RWPE1 (cell line): ENCODE measurements at regions not wholly inside any gene's neighbourhood (a gene's known extent, or its start where the extent isn't known, plus 50 kb on each side); places are given as distances from the start of the nearest gene placed in this dataset.
"Not testable (repeated sequence)": the region's sequence is repeated elsewhere in the genome, so short reads cannot be mapped to it uniquely, and the experiment has no call there.

Experiments used
- CTCF ChIA-PET: fragments of 350-600 bp; sonication (Branson Sonifier 250); formaldehyde crosslinking; extraction: SDS; loops from one replicate; lab custom pipeline; 2021; lab: Yijun Ruan, JAX
- POLR2A ChIA-PET: fragments of 400-600 bp; formaldehyde crosslinking; extraction: SDS; loops from one replicate; lab custom pipeline; 2020; ENCODE audit warnings: antibody characterized with exemption; ENCODE audit not compliant: low non-redundant PET; lab: Yijun Ruan, JAX
- DNase-seq: peaks from one replicate; pipeline ENCODE4 v3.0.0; 2012; ENCODE audit warnings: low spot score
- H3K27ac ChIP-seq: fragments of 450-650 bp; 2 replicates; pipeline ENCODE4 v1.5.1; 2017
- CTCF ChIP-seq: fragments of 450-650 bp; conservative IDR thresholded peaks from 2 replicates; pipeline ENCODE4 v1.5.1; 2017; ENCODE audit warnings: low read depth, mild to moderate bottlenecking

- H3K27ac ChIP-seq, result no peak overlapping the region
- DNase-seq, result no peak
- ChIA-PET POLR2A (no interaction called here), CTCF (no interaction called here)
- no peak for TF ChIP-seq CTCF
Measured at GRCh38 chr16:77112746-77113145, 78.2 kb upstream of the MON1B start.

DNA sequence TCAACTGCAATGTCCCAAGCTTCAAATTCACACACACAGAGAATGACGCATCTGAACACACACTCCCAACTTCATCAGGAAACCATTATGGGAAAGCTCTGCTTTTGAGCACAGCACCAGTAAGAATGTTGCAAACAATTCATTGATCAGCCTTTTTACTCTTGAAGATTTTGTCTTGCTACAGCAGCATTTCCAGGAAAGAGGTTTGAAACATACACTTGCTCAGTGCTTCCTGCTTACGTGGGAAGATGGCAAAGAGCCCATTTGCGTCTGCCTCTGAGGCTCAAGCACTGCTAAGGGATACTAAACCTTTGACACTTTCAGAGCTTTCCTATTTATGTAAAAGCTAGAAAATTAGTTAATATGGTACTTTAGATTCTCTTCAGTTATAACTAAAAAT lies 77.2 kb upstream of the MON1B start:
- DNase-seq, result no peak
- H3K27ac ChIP-seq, result no peak overlapping the region
- no peak for TF ChIP-seq CTCF
- ChIA-PET POLR2A (no interaction called here), CTCF (no interaction called here)

DNA sequence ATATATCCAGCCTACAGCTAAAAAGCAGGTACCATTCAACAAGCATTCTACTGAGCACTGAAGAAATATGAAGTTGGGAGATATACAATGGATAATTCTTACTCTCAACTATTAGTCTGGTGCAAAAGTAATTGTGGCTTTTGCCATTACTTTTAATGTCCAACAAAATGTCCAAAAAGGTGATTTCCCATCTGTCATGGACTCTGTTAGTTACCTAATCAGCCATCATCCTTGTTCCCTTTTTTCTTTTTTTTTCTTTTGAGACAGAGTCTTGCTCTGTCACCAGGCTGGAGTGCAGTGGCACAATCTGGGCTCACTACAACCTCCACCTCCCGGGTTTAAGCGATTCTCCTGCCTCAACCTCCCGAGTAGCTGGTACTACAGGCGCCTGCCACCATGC lies 76.6 kb upstream of the MON1B start:
- DNase-seq, CTCF ChIA-PET, H3K27ac ChIP-seq, POLR2A ChIA-PET: not testable (repeated sequence)

- POLR2A ChIA-PET, result no interaction called here
Measured at GRCh38 chr16:77116856-77117255, 74.1 kb upstream of the MON1B start.

GRCh38 chr16:77117707-77118106 lies 73.3 kb upstream of the MON1B start:
- CTCF ChIA-PET, result no interaction called here
- TF ChIP-seq CTCF, result no peak
- no peak for DNase-seq
- POLR2A ChIA-PET, result no interaction called here
- no peak overlapping the region for H3K27ac ChIP-seq

More at GRCh38 chr16:77116856-77117255, 74.1 kb upstream of the MON1B start:
- CTCF ChIA-PET, result no interaction called here
- no peak for TF ChIP-seq CTCF
- no peak overlapping the region for H3K27ac ChIP-seq
- no peak for DNase-seq

DNA sequence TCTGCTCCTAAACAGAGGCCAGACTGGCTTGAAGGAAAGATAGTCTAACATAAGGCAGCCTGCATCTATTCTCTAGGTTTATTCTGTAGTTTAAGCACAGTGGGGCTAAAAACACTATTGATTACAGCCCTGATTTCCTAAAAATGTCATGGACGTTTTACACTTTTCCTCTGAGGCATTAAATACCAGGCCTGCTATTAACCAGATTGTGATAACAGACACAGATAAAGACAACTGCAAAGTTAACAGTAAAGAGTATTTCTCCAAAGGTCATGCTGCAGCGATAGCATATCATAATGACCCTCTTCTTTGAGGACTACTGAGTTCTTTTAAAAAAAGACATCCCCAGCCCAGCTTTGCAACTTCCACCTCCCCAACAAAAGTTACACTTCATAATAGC lies 59.6 kb upstream of the MON1B start:
- H3K27ac ChIP-seq, result no peak overlapping the region
- no peak for TF ChIP-seq CTCF
- no peak for DNase-seq
- ChIA-PET CTCF (interaction anchor here (0.6 kb wide), 1 partner anchor 36 kb away, joined by 4 read pairs; no protein-coding TSS in a partner anchor), POLR2A (no interaction called here)

GRCh38 chr16:77132051-77132618 lies 58.9 kb upstream of the MON1B start:
- DNase-seq, result no peak
- CTCF ChIA-PET, result interaction anchor here (0.6 kb wide), 1 partner anchor 37 kb away, joined by 4 read pairs; no protein-coding TSS in a partner anchor
- H3K27ac ChIP-seq, result no peak overlapping the region
- no peak for TF ChIP-seq CTCF
- POLR2A ChIA-PET, result no interaction called here
